Kidney (tissue), 13 donors: ENCODE measurements at regions not wholly inside any gene's neighbourhood (a gene's known extent, or its start where the extent isn't known, plus 50 kb on each side); places are given as distances from the start of the nearest gene placed in this dataset.
A peak's percentile ranks its signal among the peaks of the same experiment; 100 is the strongest.
"Not testable (repeated sequence)": the region's sequence is repeated elsewhere in the genome, so short reads cannot be mapped to it uniquely, and the experiment has no call there.

Source experiments
- DNase-seq, 5 donors: peaks; one replicate each; pipeline ENCODE4 v3.0.0-alpha.2; 2013 to 2020
- FAIRE-seq: peaks from 2 replicates; lab custom pipeline; 2012; peaks lifted over from hg19 to GRCh38; lab: Jason Lieb, UNC
- H3K27ac ChIP-seq, 2 donors: one replicate each; pipeline ENCODE4 v1.7.0; 2013; ENCODE audit warnings: low read depth in 2 of 2, low read length in 2 of 2, inconsistent platforms in 1 of 2
- H3K27me3 ChIP-seq: one replicate; pipeline ENCODE4 v1.7.1; 2013; ENCODE audit warnings: low read length, inconsistent platforms; ENCODE audit not compliant: control insufficient read depth, insufficient read depth
- H3K36me3 ChIP-seq, 3 donors: one replicate each; pipeline versions ENCODE4 v1.7.0 to v1.7.1; 2013; ENCODE audit warnings: low read length in 3 of 3, control low read depth in 1 of 3, inconsistent platforms in 1 of 3; ENCODE audit not compliant: insufficient read depth in 3 of 3, control insufficient read depth in 2 of 3
- H3K4me1 ChIP-seq, 3 donors: one replicate each; pipeline versions ENCODE4 v1.7.0 to v1.7.1; 2013; ENCODE audit warnings: low read length in 3 of 3, inconsistent platforms in 1 of 3, low read depth in 1 of 3; ENCODE audit not compliant: control insufficient read depth in 2 of 3, insufficient read depth in 2 of 3
- H3K4me3 ChIP-seq, 3 donors: one replicate each; pipeline versions ENCODE4 v1.7.0 to v1.8.1; 2013; ENCODE audit warnings: low read length in 3 of 3, control low read depth in 1 of 3, inconsistent platforms in 1 of 3
- H3K9ac ChIP-seq, 3 donors: one replicate each; pipeline versions ENCODE4 v1.7.0 to v1.7.1; 2013; ENCODE audit warnings: low read length in 3 of 3, control low read depth in 1 of 3, inconsistent platforms in 1 of 3
- H3K9me3 ChIP-seq, 3 donors: one replicate each; pipeline versions ENCODE4 v1.7.0 to v1.7.1; 2013; ENCODE audit warnings: low read length in 3 of 3, control low read depth in 1 of 3, inconsistent platforms in 1 of 3; ENCODE audit not compliant: control insufficient read depth in 2 of 3, insufficient read depth in 1 of 3
- CTCF ChIP-seq: IDR thresholded peaks from 3 replicates; pipeline ENCODE4 v1.5.1; 2012; ENCODE audit warnings: mild to moderate bottlenecking, moderate library complexity, borderline replicate concordance; ENCODE audit not compliant: insufficient read depth; ENCODE audit errors: extremely low read depth
- intact Hi-C: fragments of 100-400 bp; cut with DNase I; formaldehyde crosslinking; loops from one replicate; pipeline ENCODE4 v1.11.1; 2022
- donor health status: control.
- donor health status: control.
- donor health status: control.
- donor health status: control.
- donor health status: control.
- donor health status: DM: yes; HTN: yes; CAD: no.
- donor health status: Normal renal cell carcinoma (clear cell type).

- DNase-seq (no peak), FAIRE-seq (no peak)
- Histone ChIP-seq H3K9ac (no peak overlapping the region), H3K4me1 (peaks cover 0 to 6% (median 0%) of the 10 kb centered on the region in 3 donors), H3K36me3 (no peaks in the 10 kb centered on the region), H3K27me3 (no peaks in the 10 kb centered on the region), H3K9me3 (no peaks in the 10 kb centered on the region), H3K4me3 (no peak overlapping the region), H3K27ac (no peak overlapping the region)
- intact Hi-C loops = no loop called here
- TF ChIP-seq CTCF = no peak
Observed at GRCh38 chr10:64785816-64786215, 1264.6 kb downstream of the REEP3 start.

GRCh38 chr10:64786989-64787388 is 1265.8 kb downstream of the REEP3 start:
- TF ChIP-seq CTCF = no peak
- H3K27me3 ChIP-seq = no peaks in the 10 kb centered on the region
- no peak for DNase-seq
- H3K36me3 ChIP-seq = no peaks in the 10 kb centered on the region
- H3K4me3 ChIP-seq = no peak overlapping the region
- no peak overlapping the region for H3K9ac ChIP-seq
- H3K9me3 ChIP-seq = no peaks in the 10 kb centered on the region
- H3K27ac ChIP-seq = no peak overlapping the region
- intact Hi-C loops = no loop called here
- H3K4me1 ChIP-seq = peaks cover 0 to 6% (median 0%) of the 10 kb centered on the region in 3 donors
- FAIRE-seq = no peak

GRCh38 chr10:64795847-64796246 is 1274.6 kb downstream of the REEP3 start:
- DNase-seq = no peak
- FAIRE-seq = no peak
- no peak for TF ChIP-seq CTCF
- no peak overlapping the region for H3K4me3 ChIP-seq
- intact Hi-C loops = no loop called here
- no peak overlapping the region for H3K9ac ChIP-seq
- no peak overlapping the region for H3K27ac ChIP-seq
- no peaks in the 10 kb centered on the region for H3K36me3 ChIP-seq
- no peaks in the 10 kb centered on the region for H3K27me3 ChIP-seq
- no peaks in the 10 kb centered on the region for H3K4me1 ChIP-seq
- H3K9me3 ChIP-seq = no peaks in the 10 kb centered on the region

- intact Hi-C loops = no loop called here
- Histone ChIP-seq H3K4me3 (no peak overlapping the region), H3K27me3 (no peaks in the 10 kb centered on the region), H3K4me1 (no peaks in the 10 kb centered on the region), H3K9me3 (peaks cover 0 to 4% (median 2%) of the 10 kb centered on the region in 3 donors), H3K36me3 (no peaks in the 10 kb centered on the region), H3K9ac (no peak overlapping the region), H3K27ac (no peak overlapping the region)
- FAIRE-seq (no peak), DNase-seq (no peak)
- no peak for TF ChIP-seq CTCF
Observed at GRCh38 chr10:64798297-64798696, 1277.1 kb downstream of the REEP3 start.

GRCh38 chr10:64808233-64808632 is 1287.0 kb downstream of the REEP3 start:
- H3K9ac ChIP-seq, H3K27ac ChIP-seq, H3K36me3 ChIP-seq, H3K4me3 ChIP-seq, H3K4me1 ChIP-seq, intact Hi-C loops, H3K9me3 ChIP-seq, DNase-seq, H3K27me3 ChIP-seq, FAIRE-seq: not testable (repeated sequence)

- H3K27ac ChIP-seq = not testable (repeated sequence)
- peak in 3 of 5 donors; percentile 15 to 36 (median 24) for DNase-seq
Observed at GRCh38 chr10:64810046-64810445, 1288.8 kb downstream of the REEP3 start.

More at GRCh38 chr10:64810046-64810445, 1288.8 kb downstream of the REEP3 start:
- H3K9me3 ChIP-seq, H3K9ac ChIP-seq, H3K27me3 ChIP-seq, H3K4me3 ChIP-seq, H3K36me3 ChIP-seq, H3K4me1 ChIP-seq, intact Hi-C loops, FAIRE-seq: not testable (repeated sequence)
